ENCODE measurements at regions not wholly inside any gene's neighbourhood (a gene's known extent, or its start where the extent isn't known, plus 50 kb on each side); places are given as distances from the start of the nearest gene placed in this dataset.

DNA sequence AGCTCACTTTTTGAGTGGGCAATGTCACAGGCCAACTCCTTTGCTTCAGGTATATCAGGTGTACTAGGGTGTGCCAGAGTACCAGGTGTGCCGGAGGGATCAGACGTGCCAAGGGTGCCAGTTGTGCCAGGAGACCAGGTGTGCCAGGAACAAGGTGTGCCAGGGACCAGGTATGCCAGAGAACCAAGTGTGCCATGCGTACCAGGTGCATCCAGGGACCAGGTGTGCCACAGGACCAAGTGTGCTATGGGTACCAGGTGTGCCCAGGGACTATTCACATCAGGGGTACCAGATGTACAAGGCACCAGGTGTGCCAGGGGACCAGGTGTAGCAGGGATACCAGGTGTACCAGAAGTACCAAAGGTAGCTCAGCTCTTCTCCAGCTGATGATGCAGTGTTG lies 174.7 kb upstream of the S1PR3 start:
- Histone ChIP-seq H3F3A (ENCODE audit: insufficient read depth, low read length) (no peaks in the 10 kb centered on the region), H3K27me3 (ENCODE audit: insufficient read depth, low read length) (no peaks in the 10 kb centered on the region), H2AFZ (ENCODE audit: low read length) (no peak overlapping the region), H3K9me3 (ENCODE audit: low read length) (no peaks in the 10 kb centered on the region), H3K4me2 (ENCODE audit: low read length) (no peak overlapping the region), H3K4me3 (ENCODE audit: low read depth, low read length, poor library complexity, severe bottlenecking) (no peak overlapping the region), H4K20me1 (ENCODE audit: insufficient read depth, low read length) (no peaks in the 10 kb centered on the region), H3K79me2 (ENCODE audit: insufficient read depth, low read length) (no peaks in the 10 kb centered on the region), H3K27ac (ENCODE audit: low read depth, low read length, poor library complexity, severe bottlenecking) (no peak overlapping the region), H3K36me3 (ENCODE audit: insufficient read depth, low read length) (no peaks in the 10 kb centered on the region; the same call in 1 of the 2 replicates), H3K4me1 (ENCODE audit: insufficient read depth, low read length, severe bottlenecking) (peaks cover 11% of the 10 kb centered on the region), H3K9ac (ENCODE audit: low read length) (no peak overlapping the region), H3K9me2 (ENCODE audit: low read depth, low read length) (no peaks in the 10 kb centered on the region)
- TF ChIP-seq, protein P1, sequence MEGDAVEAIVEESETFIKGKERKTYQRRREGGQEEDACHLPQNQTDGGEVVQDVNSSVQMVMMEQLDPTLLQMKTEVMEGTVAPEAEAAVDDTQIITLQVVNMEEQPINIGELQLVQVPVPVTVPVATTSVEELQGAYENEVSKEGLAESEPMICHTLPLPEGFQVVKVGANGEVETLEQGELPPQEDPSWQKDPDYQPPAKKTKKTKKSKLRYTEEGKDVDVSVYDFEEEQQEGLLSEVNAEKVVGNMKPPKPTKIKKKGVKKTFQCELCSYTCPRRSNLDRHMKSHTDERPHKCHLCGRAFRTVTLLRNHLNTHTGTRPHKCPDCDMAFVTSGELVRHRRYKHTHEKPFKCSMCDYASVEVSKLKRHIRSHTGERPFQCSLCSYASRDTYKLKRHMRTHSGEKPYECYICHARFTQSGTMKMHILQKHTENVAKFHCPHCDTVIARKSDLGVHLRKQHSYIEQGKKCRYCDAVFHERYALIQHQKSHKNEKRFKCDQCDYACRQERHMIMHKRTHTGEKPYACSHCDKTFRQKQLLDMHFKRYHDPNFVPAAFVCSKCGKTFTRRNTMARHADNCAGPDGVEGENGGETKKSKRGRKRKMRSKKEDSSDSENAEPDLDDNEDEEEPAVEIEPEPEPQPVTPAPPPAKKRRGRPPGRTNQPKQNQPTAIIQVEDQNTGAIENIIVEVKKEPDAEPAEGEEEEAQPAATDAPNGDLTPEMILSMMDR (IDR thresholded peaks at IDR 0.05; ENCODE audit: low read length) = no peak
- no peak for TF ChIP-seq EZH2 (IDR thresholded peaks at IDR 0.05; ENCODE audit: borderline replicate concordance, low read length)

DNA sequence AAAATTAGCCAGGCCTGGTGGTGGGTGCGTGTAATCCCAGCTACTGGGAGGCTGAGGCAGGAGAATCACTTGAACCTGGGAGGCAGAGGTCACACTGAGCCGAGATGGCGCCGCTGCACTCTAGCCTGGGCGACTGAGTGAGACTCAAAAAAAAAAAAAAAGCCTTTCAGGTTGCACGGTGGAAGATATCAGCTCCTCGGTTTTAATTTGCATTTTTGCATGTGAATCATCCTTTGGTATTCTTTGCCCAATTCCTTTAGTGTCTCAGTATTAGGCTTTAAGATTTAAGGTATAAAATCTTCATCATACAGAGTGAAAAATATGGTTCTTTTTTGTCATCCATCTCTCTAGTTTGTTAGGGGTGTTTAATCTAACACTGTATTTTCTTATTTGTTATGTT lies 173.6 kb upstream of the S1PR3 start:
- Histone ChIP-seq H3K4me1 (ENCODE audit: insufficient read depth, low read length, severe bottlenecking) (peaks cover 8% of the 10 kb centered on the region), H2AFZ (ENCODE audit: low read length) (no peak overlapping the region), H3K9ac (ENCODE audit: low read length) (no peak overlapping the region), H3K27me3 (ENCODE audit: insufficient read depth, low read length) (no peaks in the 10 kb centered on the region), H3K36me3 (ENCODE audit: insufficient read depth, low read length) (no peaks in the 10 kb centered on the region; the same call in 1 of the 2 replicates), H3K4me2 (ENCODE audit: low read length) (no peak overlapping the region), H3K9me2 (ENCODE audit: low read depth, low read length) (no peaks in the 10 kb centered on the region), H3K4me3 (ENCODE audit: low read depth, low read length, poor library complexity, severe bottlenecking) (no peak overlapping the region), H4K20me1 (ENCODE audit: insufficient read depth, low read length) (no peaks in the 10 kb centered on the region), H3K79me2 (ENCODE audit: insufficient read depth, low read length) (no peaks in the 10 kb centered on the region), H3F3A (ENCODE audit: insufficient read depth, low read length) (no peaks in the 10 kb centered on the region), H3K9me3 (ENCODE audit: low read length) (no peaks in the 10 kb centered on the region), H3K27ac (ENCODE audit: low read depth, low read length, poor library complexity, severe bottlenecking) (no peak overlapping the region)
- no peak for TF ChIP-seq EZH2 (IDR thresholded peaks at IDR 0.05; ENCODE audit: borderline replicate concordance, low read length)
- TF ChIP-seq, protein P1 (IDR thresholded peaks at IDR 0.05; ENCODE audit: low read length) = no peak

DNA sequence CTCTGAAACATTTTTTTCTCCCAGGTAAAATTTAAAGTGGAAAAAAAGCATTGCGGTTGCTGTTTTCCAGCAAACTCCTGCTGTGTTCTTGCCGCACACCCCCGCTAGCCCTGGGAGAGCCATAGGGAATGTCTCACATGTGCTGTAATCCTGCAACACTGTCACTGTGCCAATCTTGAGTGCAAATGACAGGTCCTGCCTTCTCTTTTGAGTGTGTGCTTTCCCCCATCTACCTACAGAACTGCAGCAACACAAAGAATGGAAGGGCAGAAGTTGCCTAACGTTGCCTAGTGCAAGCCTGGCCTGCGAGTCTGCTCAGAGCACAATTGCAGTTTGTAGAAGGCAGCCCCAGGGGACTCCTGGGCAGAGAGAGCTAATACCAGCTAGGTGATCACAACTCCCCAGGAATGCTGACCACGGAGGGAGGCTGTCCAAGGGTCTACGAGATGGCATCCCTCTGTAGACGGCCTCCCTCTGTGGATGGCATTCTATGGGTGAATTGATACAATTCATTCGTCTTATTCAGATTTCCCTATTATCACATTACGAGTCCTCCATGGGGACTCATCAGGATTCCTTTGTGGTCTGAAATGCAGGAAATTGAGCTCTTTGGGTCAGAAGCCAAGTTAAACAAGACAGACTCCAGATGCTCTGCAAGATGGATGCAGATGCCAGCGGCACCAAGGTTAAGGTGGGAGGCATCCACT lies 172.6 kb upstream of the S1PR3 start:
- no peaks in the 10 kb centered on the region; the same call in 1 of the 2 replicates for H3K36me3 ChIP-seq (ENCODE audit: insufficient read depth, low read length)
- no peaks in the 10 kb centered on the region for H3K27me3 ChIP-seq (ENCODE audit: insufficient read depth, low read length)
- H3K79me2 ChIP-seq (ENCODE audit: insufficient read depth, low read length) = no peaks in the 10 kb centered on the region
- no peaks in the 10 kb centered on the region for H4K20me1 ChIP-seq (ENCODE audit: insufficient read depth, low read length)
- H3K9ac ChIP-seq (ENCODE audit: low read length) = no peak overlapping the region
- H3K4me1 ChIP-seq (ENCODE audit: insufficient read depth, low read length, severe bottlenecking) = peaks cover 1% of the 10 kb centered on the region
- no peak overlapping the region for H3K4me2 ChIP-seq (ENCODE audit: low read length)
- no peaks in the 10 kb centered on the region for H3K9me2 ChIP-seq (ENCODE audit: low read depth, low read length)
- no peak overlapping the region for H3K27ac ChIP-seq (ENCODE audit: low read depth, low read length, poor library complexity, severe bottlenecking)
- H3K9me3 ChIP-seq (ENCODE audit: low read length) = no peaks in the 10 kb centered on the region
- no peak overlapping the region for H3K4me3 ChIP-seq (ENCODE audit: low read depth, low read length, poor library complexity, severe bottlenecking)
- no peak overlapping the region for H2AFZ ChIP-seq (ENCODE audit: low read length)
- H3F3A ChIP-seq (ENCODE audit: insufficient read depth, low read length) = no peaks in the 10 kb centered on the region
- TF ChIP-seq EZH2 (IDR thresholded peaks at IDR 0.05; ENCODE audit: borderline replicate concordance, low read length) = no peak
- TF ChIP-seq, protein P1 (IDR thresholded peaks at IDR 0.05; ENCODE audit: low read length) = no peak

Measured in OCI-LY1 (cell line).